GM21786 (cell line): ENCODE measurements at regions not wholly inside any gene's neighbourhood (a gene's known extent, or its start where the extent isn't known, plus 50 kb on each side); places are given as distances from the start of the nearest gene placed in this dataset.

Experiments used
- ATAC-seq: cut with Tn5 transposase; IDR thresholded peaks from one replicate; pipeline ENCODE4 v1.9.1; 2021; ENCODE audit not compliant: unreplicated experiment

DNA sequence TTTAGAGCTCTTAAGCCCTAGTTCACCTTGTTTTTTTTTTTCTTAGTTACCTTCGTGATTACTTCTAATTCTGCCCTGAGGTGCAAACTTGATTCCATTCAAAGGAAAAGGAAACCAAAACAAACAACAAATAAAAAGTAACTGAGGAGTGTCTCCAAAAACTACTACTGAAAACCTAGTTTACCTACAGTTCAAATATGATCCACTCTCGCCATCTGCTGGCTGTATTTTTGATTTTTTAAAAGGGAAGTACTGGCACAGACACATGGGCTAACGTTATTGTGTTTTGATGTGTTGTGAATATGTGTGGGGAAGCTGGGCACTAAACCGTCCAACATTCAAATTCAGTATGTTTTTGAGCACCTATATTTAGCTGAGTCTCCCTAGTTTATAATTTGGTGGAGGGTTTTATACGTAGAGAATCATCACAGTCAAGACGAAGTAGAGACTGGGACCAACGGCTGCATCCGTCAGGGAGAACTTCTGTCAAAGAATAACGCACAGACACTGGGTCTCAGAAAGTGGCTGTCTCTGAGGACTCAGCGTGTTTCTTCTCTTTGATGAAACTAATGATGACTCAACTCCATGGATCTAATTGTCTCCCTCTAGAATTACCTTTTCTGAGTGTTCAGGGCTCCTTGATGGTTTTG, 373.5 kb upstream of the BTBD3 start:
- no peak for ATAC-seq

DNA sequence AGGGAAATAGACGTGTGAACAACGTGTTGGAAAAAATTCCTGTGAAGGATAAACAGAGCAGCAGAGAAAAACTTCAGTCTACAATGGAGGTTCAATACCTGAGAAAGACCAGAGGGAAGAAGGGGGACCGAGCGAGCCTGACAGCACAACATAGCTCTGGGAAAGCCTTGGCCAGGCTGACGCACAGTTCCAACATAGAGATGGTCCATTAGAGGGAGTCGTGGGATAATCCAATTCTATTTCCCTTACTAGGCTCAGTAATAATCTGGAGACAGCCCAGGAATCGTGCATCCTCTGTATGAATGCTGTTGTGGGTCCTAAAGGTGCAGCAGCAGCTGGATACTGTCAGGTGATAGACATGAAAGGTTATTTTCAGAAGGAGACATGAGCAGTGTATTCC, 370.8 kb upstream of the BTBD3 start:
- ATAC-seq: no peak

- no peak for ATAC-seq
These were observed 368.3 kb upstream of the BTBD3 start for GRCh38 chr20:11549172-11550103.

- ATAC-seq: no peak
These were observed 366.9 kb upstream of the BTBD3 start for GRCh38 chr20:11550657-11551338.

GRCh38 chr20:11551479-11551878, 366.2 kb upstream of the BTBD3 start:
- ATAC-seq: no peak

- ATAC-seq: no peak
These were observed 364.1 kb upstream of the BTBD3 start for GRCh38 chr20:11553603-11554002.

DNA sequence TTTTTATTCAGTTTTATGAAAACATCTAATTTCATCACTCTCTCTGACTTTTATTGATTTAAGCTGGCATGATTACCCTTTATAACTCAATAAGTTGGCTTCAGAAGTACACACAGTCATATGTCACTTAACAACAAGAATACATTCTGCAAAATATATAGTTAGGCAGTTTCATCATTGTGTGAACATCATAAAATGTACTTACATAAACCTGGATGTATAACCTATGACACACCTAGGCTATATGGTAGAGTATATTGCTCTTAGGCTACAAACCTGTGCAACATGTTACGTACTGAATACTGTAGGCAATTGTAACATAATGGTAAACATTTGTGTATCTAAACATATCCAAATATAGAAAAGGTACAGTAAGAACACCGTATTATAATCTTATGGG, 362.2 kb upstream of the BTBD3 start:
- no peak for ATAC-seq

- no peak for ATAC-seq
These were observed 361.3 kb upstream of the BTBD3 start for GRCh38 chr20:11556410-11556809.

- ATAC-seq: no peak
These were observed 353.2 kb upstream of the BTBD3 start for GRCh38 chr20:11564491-11564890.

DNA sequence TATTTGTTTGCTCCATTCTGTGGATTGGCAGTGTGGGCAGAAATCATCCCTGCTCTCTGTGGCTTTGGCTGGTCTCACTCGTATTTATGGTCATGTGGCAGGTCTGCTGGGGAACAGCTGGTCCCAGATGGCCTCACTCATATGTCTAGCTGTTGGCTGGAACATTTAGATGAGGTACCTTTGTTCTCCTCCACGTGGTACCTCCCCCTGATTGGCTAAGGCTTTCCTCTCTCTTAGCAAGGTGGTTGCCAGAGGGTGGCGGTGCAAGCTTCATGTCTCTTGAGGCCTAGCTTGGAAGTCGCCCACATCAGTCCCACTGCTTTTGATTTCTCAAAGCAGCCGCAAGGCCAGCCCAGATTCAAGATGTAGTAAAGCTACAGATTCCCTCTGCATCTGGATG, 348.5 kb upstream of the BTBD3 start:
- no peak for ATAC-seq

DNA sequence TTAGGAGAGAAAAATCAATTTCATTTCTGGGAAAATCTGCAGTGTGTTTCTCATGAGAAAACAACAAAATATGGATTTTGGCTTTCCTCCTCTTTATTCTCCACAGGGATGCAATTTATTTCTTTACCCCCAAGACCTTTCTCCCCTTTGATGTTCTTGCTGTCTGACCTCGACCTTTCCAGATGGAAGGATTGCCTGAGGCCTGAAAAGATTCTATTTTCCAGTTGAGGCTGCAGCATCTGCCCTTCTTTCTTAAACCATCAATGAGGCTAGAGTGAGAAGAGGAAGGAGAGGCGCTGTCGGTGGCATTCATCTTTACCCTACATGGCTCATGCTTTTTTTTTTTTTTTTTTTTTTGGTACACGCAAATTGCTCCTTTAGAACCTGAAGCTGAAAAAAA, 344.2 kb upstream of the BTBD3 start:
- no peak for ATAC-seq

DNA sequence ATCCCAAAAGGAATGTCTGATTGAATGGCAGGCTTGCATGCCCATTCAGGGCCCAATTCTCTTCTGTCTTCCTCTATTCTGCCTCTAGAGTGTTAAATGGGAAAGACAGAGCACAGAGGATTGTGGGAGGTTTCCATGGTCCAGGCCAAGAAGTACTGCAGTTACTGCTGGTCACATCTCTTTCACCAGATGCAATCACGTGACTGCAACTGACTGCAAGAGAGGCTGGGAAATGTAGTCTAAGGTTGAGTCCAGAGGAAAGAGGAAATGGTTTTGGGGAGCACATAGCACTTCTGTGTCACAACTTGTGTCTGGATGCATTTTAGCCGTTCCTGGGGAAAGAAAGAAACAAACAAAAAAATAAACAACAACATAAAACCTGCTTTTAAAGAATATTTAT, 336.4 kb upstream of the BTBD3 start:
- no peak for ATAC-seq

DNA sequence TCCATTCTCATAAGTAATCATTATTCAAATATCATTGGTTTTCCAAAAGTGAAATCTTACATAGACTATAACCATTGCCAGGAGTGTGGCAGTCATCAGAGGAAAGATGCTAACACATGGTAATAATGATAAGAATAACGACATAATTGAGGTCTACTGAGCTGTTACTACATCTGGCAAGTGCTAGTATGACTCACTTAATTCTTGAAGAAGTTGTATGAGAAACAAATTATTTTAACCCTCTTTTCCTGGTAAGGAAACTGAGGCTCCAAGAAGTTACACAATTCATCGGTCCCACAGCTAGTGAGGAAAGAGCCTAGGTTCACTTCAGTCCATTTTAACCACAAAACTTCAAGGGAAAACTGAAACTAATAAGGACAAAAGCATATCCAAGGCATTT, 335.6 kb upstream of the BTBD3 start:
- no peak for ATAC-seq

DNA sequence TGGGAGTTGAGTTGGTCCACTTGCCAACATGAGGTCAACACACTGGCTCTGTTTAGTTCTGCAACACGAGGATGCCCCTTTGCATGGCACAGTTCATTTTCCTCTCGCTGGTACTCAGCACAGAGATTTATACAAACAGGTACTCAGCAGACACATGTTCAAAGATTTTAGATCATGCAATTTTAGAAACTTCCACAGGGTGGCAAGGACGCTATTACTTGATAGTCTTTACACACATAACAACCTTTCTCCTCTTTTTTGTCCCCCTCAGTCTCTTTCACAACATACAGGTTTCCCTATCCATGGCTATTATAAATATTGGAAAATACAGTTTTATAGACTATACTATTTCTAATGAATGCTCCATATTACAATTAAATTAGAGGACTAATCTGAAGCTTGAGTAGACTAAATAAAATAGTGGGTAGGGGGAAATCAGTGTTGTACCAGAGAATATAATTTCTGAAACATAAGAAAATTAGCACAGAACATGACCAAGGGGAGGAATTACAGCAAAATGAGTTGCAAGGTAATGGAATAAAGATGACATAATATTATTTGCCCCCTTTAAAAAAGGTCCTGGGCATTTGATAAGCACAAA, 331.8 kb upstream of the BTBD3 start:
- ATAC-seq: no peak

DNA sequence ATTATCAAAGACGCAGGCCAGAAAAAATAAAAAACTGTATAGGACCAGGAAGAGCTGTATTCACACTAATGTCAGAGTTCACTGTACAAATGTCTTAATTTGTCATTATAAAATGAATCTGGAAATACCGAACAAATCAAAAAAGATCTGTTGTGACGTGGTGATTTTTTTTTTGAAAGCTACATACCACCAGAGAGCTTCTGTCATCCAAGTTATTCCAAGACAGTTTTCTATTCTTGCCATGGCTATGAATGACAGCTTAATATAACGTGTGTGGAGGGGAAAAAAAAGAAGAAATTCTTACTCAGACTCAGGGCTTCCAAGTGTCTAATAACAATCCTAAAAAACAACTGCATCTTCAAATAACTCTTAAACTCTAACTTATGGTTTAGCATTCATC, 328.8 kb upstream of the BTBD3 start:
- no peak for ATAC-seq

DNA sequence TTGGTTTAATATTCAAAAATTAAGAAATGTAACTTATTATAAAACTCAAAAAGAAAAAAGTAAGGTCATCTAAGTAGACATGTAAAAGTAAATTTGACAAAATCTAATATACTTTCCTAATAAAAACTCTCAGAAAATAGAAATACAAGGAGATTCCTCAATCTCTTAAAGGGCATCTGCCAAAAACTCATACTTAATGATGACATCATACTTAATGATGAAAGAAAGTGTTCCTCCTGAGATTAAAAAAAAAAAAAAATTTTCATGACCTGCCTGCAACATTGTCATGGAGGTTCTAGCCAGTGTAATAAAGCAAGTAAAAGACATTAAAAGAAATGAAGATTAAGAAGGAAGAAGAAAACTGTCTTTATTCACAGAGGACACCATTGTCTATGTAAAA, 325.7 kb upstream of the BTBD3 start:
- no peak for ATAC-seq

DNA sequence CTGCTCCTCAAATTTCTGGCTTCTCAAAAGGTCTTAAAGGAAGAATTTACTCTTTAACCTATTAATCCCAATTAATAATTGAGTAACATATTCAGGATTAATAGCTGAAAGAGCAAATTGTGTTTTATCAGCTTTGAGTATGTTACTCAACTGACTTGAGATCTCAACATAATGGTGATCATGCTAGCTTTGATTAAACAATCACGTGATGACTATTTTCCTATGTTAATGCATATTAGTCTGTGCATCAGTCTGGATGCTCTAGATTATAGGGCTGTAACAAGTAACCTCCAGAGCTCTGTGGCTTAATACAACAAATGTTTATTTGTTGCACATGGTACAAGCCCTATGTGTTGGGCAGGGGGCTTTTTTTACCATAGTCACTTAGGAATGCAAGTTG, 313.4 kb upstream of the BTBD3 start:
- ATAC-seq: no peak

DNA sequence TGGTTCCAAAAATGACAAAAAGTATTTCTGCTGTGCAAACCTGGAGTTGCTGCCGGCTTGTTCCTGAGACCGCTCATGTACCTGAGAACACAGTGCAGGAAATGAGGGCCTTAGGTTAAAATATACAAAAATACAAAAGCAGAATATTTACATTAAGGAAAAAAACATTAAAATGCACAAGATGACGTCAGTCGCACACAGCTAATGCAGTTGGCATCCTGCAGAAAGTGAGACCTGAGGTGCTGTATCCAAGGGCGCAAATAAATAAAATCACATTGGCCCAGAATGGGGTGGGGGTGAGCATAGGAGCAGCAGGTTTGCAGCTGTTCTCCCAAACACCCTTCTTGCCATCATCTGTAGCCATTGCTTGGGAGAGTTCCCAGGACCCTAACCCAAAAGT, 310.6 kb upstream of the BTBD3 start:
- ATAC-seq: no peak

GRCh38 chr20:11608736-11609135, 309.0 kb upstream of the BTBD3 start:
- ATAC-seq: no peak

DNA sequence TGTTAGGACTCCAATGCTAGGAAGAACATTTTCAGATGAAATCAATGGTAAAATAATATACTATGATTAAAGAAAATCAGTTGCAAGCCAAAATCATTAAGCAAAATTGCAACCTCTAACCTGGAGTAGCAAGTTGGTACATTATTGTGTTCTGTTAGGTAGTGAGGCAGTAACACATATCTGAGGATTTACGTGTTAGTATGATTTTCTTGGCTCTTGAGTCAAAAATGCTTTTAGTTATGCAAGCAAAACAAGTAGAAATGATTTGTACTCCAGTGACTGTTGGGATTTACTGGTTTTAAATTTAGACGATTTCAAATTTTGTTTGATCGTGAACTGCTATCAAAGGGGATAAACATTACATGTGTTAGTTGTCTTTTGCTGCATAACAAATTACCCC, 293.0 kb upstream of the BTBD3 start:
- no peak for ATAC-seq

GRCh38 chr20:11626551-11626950, 291.1 kb upstream of the BTBD3 start:
- ATAC-seq: no peak

DNA sequence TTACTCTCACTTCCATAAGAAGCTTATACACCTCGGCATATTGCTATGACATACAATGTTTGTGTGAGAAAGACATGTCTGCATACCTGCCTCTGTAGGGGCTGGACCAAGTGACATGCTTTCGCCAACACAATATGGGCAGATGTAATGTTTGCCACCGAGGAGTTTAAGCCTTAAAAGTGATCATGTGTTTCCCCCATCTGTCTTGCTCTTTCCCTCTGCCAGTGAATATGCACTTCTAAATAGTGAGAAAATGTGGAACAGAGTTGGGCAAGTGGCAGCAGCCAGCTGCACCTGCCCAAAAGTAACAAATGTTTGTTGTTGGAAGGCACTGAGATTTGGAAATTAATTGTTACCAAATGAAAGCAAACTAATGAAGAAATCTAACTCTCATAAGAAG, 274.8 kb upstream of the BTBD3 start:
- ATAC-seq: no peak
